Fibroblast of skin of left biceps (primary cell): ENCODE measurements at regions not wholly inside any gene's neighbourhood (a gene's known extent, or its start where the extent isn't known, plus 50 kb on each side); places are given as distances from the start of the nearest gene placed in this dataset.
"Not testable (repeated sequence)": the region's sequence is repeated elsewhere in the genome, so short reads cannot be mapped to it uniquely, and the experiment has no call there.

Experiments
- DNase-seq, 2 experiments: peaks; one replicate each; pipeline ENCODE4 v3.0.0-alpha.2; 2013; ENCODE audit warnings: low read depth in 2 of 2

GRCh38 chr12:92403210-92404175 is 257.8 kb upstream of the BTG1 start:
- no peak for DNase-seq

- no peak for DNase-seq
These were observed 256.8 kb upstream of the BTG1 start for GRCh38 chr12:92402415-92402814.

GRCh38 chr12:92400006-92400405 is 254.4 kb upstream of the BTG1 start:
- no peak for DNase-seq

GRCh38 chr12:92398565-92399309 is 253.1 kb upstream of the BTG1 start:
- no peak for DNase-seq

- DNase-seq, result peak; percentile 10 to 12
These were observed 251.1 kb upstream of the BTG1 start for GRCh38 chr12:92396647-92397252.

GRCh38 chr12:92395322-92395721 is 249.7 kb upstream of the BTG1 start:
- DNase-seq, result no peak

GRCh38 chr12:92394895-92395294 is 249.2 kb upstream of the BTG1 start:
- no peak for DNase-seq

GRCh38 chr12:92393504-92393903 is 247.9 kb upstream of the BTG1 start:
- no peak for DNase-seq

GRCh38 chr12:92391726-92392125 is 246.1 kb upstream of the BTG1 start:
- DNase-seq, result not testable (repeated sequence)

- DNase-seq, result no peak
These were observed 243.8 kb upstream of the BTG1 start for GRCh38 chr12:92389466-92389865.

- DNase-seq, result no peak
These were observed 239.7 kb upstream of the BTG1 start for GRCh38 chr12:92385296-92385695.

- no peak for DNase-seq
These were observed 238.9 kb upstream of the BTG1 start for GRCh38 chr12:92384571-92384970.

GRCh38 chr12:92382383-92382878 is 236.8 kb upstream of the BTG1 start:
- no peak for DNase-seq

GRCh38 chr12:92381856-92382255 is 236.2 kb upstream of the BTG1 start:
- DNase-seq, result no peak

- no peak for DNase-seq
These were observed 233.2 kb upstream of the BTG1 start for GRCh38 chr12:92378682-92379479.

- not testable (repeated sequence) for DNase-seq
These were observed 229.9 kb upstream of the BTG1 start for GRCh38 chr12:92375504-92375903.

GRCh38 chr12:92370828-92371227 is 225.2 kb upstream of the BTG1 start:
- DNase-seq, result no peak

GRCh38 chr12:92369636-92370035 is 224.0 kb upstream of the BTG1 start:
- DNase-seq, result peak in 1 of 2 experiments; percentile 1

- DNase-seq, result no peak
These were observed 223.4 kb upstream of the BTG1 start for GRCh38 chr12:92369056-92369455.

GRCh38 chr12:92365836-92366235 is 220.2 kb upstream of the BTG1 start:
- DNase-seq, result no peak

GRCh38 chr12:92365333-92365732 is 219.7 kb upstream of the BTG1 start:
- no peak for DNase-seq
